NCI-H2029 treated with DMSO at 0.1 percent for 48 hours (cell line): ENCODE measurements at regions not wholly inside any gene's neighbourhood (a gene's known extent, or its start where the extent isn't known, plus 50 kb on each side); places are given as distances from the start of the nearest gene placed in this dataset.

ENCODE experiments used
- DNase-seq: peaks from one replicate; lab custom pipeline; 2025; lab: John Stamatoyannopoulos, UW

GRCh38 chr7:41002741-41003610 is 699.9 kb downstream of the INHBA start:
- DNase-seq: no peak

DNA sequence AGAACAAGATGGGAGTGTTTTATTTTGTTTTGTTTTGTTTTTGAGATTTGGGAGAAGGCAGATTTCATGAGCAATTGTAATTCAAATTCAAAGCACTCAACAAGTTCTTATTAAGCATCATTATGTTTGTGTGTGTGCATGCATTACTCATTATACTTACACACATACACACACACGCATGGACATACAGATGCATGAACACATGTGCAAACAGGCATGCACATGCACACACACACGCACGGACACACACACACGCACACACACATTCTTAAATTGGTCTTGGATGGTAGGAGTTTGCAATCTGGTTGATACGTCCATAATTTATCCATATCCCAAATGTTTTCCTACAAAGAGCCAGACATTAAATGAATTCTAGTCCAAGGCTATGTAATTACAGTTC is 702.8 kb downstream of the INHBA start:
- DNase-seq: no peak

DNA sequence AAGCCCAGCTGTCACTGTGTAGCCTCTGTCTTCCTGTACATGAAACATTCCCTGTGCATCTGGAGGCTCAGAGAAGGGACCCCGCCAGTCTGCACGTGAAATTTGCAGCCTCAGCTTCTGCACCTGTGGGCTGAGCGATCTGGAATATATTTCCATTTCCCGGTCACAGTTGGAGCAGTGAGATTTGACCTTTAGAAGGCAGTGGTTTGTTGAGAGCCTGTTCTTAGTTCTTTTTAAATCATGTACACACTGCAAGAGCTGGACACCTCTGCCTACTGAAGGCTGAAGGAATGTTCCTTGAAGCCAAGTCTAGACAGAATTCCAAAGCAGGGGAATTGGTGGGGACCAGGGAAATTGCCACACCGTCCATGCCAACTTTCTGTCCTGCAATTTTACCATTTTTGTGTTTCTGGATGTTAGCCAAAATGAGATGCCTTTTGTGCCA is 706.6 kb downstream of the INHBA start:
- DNase-seq: no peak

DNA sequence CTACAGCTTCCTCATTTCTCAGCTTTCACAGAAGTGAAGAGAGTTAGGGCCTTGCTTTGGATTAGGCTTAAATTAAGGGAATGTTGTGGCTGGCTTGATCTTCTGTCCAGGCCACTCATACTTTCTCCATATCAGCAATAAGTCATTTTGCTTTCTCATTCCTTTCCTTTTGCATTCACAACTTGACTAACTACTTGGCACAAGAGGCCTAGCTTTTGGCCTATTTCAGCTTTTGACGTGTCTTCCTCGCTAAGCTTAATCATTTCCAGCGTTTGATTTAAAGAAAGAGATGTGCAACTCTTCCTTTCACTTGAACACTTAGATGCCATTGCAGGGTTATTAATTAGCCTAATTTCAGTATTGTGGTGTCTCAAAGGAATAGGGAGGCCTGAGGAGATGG is 712.0 kb downstream of the INHBA start:
- DNase-seq: no peak

- no peak for DNase-seq
These were observed 715.3 kb downstream of the INHBA start for GRCh38 chr7:40987571-40987970.

DNA sequence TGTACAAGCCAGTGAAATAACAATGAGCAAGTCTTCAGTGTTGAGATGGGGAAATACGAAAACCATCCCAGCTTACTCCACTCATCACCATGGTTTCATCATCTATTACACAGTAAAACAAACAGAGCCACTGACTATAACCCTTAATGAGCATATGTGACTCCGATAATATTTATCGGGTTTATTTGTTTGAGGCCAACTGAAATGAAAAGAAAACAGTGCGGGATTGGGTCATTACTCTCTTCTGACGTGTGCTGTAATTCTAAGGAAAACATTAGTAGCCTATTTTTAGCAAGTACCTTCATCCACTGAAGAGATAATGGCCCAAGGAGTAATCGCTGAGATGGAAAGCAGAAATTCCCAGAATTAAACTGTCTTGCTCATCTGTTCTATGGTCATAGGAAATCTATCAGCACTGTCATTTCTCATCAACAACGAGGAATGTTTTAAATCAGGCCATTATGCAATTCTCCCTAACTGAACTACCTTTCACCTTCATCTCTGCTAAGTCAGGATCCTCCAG is 716.5 kb downstream of the INHBA start:
- no peak for DNase-seq

DNA sequence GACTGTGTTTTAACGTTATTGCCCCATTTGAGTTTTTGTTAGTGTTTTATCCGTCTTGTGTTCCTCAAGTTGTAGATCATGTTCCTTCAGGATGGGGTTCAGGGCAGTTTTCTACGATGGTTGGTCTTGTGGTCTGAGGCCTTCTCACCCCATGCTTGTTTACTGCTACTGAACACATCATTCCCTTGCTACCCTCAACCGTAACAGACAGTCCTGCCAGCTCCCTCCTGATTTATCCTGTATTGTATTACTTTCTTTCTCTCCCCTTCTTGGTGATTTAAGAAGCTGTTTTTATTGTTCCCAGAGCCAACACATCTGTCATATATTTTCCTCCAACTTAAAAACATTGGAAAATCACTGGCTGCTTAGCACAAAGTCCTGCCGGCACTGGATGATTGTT is 719.8 kb downstream of the INHBA start:
- DNase-seq: no peak

DNA sequence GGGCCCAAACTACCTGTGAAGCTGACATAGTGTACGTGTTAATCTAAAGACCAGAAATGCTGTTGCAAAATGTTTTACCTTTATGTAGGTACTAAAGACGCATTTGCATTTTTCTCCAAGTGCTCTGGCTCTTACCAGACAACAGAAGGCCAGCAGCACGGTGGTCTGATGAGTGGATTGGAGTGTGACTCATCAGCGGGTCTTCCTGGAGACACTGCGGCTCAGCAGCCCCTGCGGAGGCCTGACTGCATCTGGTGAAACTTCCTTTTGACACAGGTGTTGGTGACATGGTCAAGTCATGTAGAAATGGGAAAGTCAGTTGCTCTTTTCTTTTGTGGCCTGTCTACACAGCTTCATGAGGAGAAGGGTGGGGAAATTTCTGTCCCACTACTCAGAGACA is 723.6 kb downstream of the INHBA start:
- no peak for DNase-seq

GRCh38 chr7:40978047-40978446 is 724.8 kb downstream of the INHBA start:
- no peak for DNase-seq

- DNase-seq: no peak
These were observed 725.4 kb downstream of the INHBA start for GRCh38 chr7:40977533-40977932.

- no peak for DNase-seq
These were observed 730.5 kb downstream of the INHBA start for GRCh38 chr7:40972426-40972825.

- DNase-seq: no peak
These were observed 733.2 kb downstream of the INHBA start for GRCh38 chr7:40969641-40970040.

DNA sequence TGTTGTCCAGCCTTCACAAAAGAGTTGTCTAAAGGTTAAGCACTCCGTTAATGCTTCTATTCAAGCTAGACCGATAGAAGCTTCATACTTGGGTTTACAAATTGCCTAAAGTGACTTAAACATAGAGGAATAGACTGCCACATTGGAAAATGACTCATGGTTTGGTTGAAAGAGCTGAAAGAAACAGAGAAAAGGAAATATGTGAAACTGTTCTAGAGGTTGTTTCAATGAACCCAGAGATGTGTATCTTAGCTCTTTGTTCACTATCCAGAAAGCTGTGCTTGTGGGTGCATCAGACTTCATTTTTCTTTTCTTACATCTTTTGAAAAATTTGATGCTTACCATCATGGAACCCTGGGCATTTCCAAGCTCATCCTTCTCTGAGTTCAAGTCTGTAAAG is 736.2 kb downstream of the INHBA start:
- no peak for DNase-seq

DNA sequence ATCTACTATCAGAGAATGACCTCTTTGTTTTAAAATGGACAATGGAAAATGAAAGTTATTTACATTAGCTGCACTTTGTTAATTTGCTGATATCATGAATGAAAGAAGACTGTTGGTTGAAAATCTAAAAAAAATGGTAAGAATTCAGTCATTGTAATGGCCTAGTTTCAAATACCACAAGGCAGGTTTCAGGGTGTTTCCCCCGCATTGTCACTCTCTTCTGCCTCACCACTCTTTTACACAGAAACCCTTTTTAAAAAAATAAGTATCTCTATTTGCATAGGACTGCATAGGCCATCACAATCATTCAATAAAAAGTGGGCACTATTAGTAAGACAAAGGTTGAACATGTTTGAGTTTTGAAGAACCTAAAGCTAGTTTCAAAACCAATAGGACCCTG is 737.1 kb downstream of the INHBA start:
- DNase-seq: no peak

DNA sequence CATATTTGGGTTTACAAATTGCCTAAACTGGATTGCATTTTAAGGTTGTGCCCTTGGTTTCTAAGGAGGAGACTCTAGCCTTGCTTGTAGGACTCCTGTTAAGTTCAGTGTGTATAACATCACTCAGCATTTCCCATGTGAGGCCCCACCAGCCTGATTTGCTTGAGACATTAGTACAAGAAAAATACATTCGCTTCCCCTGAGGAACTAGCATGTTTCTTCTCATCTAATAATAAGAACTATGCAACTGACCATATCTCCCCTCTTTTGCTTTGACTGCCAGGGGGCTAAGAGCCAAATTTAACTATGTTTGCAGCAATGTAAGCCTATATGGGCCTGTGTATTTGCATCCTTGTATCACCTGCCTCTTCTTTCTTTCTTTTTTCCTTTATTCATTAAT is 737.9 kb downstream of the INHBA start:
- DNase-seq: no peak

DNA sequence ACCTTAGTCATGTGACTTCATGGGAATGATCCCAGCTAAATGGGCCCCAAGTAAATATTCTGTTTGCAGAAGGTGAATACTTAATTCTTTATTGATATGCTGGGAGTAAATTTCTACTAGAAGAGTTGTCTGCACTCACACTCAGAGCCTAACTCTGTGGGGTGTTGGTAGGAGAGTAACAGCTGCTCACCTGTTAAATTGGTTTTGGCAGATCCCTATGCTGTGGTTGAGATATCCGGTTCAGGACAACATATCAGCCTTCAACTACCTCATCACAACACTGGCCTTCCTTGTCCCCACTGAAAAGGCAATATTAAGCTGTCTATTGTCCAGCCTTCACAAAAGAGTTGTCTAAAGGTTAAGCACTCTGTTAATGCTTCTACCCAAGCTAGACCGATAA is 738.3 kb downstream of the INHBA start:
- DNase-seq: no peak

- DNase-seq: no peak
These were observed 742.9 kb downstream of the INHBA start for GRCh38 chr7:40959955-40960354.

DNA sequence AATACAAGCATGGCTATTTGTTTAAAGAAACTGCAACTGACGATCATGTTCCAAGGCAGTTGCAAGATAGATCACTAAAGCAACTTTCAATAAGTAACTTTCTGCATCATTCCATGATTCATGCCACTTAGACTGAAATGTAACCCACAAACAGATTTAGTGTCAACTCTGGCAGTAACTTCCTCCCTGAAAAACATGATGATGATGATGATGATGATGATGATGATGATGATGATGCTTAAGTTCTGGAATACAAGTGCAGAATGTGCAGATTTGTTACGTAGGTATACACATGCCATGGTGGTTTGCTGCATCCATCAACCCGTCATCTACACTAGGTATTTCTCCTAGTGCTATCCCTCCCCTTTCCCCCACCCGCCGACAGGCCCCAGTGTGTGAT is 754.7 kb downstream of the INHBA start:
- no peak for DNase-seq

- DNase-seq: no peak
These were observed 755.3 kb downstream of the INHBA start for GRCh38 chr7:40947566-40947965.

DNA sequence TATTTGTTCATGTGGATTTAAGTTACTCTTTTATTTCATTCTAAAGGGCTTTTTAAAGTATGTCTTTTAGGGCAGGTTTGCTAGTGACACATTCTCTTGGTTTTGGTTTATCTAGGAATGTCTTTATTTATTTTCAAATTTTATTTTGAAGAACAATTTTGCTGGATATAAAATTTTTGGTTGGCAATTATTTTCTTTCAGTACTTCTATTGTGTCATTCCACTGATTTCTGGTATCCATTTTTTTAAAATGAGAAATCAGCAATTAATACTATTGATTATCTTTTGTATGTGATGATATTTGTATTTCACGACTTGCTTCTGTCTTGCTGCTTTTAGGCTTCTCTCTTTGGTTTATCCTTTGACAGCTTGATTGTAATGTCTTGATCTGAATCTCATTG is 756.3 kb downstream of the INHBA start:
- DNase-seq: no peak

DNA sequence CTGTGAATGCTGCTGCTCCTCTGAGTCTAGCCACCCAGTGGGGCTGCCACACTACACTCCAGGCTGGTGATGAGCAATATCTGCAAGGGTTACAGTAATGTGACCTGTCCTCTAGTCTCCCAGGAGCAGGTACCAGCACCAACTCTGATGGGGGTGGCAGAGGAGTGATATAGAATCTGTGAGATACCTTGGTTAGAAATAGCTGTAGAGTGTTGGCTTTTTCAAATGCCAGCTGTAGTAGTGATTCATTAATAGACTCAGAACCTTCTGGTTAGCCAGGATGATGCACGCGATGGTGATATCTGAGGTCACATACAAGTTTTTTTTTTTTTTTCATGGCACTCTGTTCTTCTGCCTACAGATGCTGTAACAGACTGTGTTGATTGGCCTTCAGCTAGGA is 757.1 kb downstream of the INHBA start:
- no peak for DNase-seq

GRCh38 chr7:40944981-40945585 is 757.8 kb downstream of the INHBA start:
- no peak for DNase-seq

DNA sequence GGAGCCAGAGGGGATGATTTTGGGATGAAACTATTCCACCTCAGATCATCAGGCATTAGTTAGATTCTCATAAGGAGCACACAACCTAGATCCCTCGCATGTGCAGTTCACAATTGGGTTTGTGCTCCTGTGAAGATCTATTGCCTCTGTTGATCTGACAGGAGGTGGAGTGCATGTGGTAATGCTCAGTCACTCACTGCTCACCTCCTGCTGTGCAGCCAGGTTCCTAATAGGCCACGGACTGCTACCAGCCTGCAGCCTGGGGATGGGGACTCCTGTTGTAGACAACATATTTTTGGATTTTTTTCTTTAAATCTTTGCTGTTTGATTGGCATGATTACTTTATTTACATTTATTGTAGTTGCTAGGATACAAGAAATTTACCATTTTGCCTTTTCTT is 765.0 kb downstream of the INHBA start:
- DNase-seq: no peak

DNA sequence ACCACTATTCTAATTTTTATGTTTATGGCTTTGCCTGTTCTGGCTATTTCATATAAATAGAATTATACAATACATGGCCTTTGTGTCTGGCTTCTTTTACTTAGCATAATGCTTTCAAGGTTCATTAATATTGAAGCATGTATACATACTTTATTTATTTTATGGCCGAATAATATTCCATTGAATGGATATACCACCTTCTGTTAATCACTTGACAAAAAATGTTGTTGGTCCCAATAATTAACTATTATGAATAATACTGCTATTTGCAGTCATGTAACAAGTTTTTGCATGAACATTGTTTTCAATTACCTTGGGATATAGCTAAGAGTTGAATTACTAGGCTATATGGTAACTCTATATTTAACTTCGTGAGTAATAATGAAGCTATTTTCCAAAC is 767.5 kb downstream of the INHBA start:
- DNase-seq: no peak
